Astrocyte of the cerebellum (primary cell): ENCODE measurements at regions not wholly inside any gene's neighbourhood (a gene's known extent, or its start where the extent isn't known, plus 50 kb on each side); places are given as distances from the start of the nearest gene placed in this dataset.

Experiments
- DNase-seq: peaks from one replicate; pipeline ENCODE4 v3.0.0-alpha.2; 2011; ENCODE audit warnings: low read depth
- H3K4me3 ChIP-seq: 2 replicates; pipeline ENCODE4 v1.5.1; 2011; ENCODE audit warnings: mild to moderate bottlenecking, low read depth, low read length, moderate library complexity
- CTCF ChIP-seq: IDR thresholded peaks from 2 replicates; pipeline ENCODE4 v1.5.1; 2012; ENCODE audit warnings: low read length, low read depth, moderate library complexity, mild to moderate bottlenecking; ENCODE audit errors: missing control alignments
- in situ Hi-C: cut with HindIII; loops from 2 replicates; pipeline ENCODE4 v1.10.0; 2017; ENCODE audit warnings: low sequenced_read_pairs

DNA sequence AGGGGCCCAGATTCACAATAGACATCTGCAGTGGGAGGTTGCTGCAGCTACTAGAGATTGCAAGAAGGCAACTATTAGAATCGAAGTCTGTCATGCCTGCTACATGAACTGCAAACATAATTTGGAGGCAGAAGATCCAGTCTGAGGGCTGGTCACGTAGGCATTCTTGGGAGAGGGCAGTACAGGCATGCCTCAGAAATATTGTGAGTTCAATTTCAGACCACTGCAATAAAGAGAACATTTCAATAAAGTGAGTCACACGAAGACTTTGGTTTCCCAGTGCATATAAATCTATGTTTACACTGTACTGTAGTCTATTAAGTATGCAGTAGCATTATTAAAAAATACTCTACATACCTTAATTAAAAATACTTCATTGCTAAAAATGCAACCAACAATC, 585.8 kb upstream of the FAT1 start:
- TF ChIP-seq CTCF: no peak
- H3K4me3 ChIP-seq: no peak overlapping the region
- peak; percentile 16 for DNase-seq
- in situ Hi-C loops: no loop called here

- no peak for DNase-seq
- in situ Hi-C loops: no loop called here
- no peak overlapping the region for H3K4me3 ChIP-seq
- no peak for TF ChIP-seq CTCF
These were observed 588.6 kb upstream of the FAT1 start for GRCh38 chr4:187312299-187312698.

DNA sequence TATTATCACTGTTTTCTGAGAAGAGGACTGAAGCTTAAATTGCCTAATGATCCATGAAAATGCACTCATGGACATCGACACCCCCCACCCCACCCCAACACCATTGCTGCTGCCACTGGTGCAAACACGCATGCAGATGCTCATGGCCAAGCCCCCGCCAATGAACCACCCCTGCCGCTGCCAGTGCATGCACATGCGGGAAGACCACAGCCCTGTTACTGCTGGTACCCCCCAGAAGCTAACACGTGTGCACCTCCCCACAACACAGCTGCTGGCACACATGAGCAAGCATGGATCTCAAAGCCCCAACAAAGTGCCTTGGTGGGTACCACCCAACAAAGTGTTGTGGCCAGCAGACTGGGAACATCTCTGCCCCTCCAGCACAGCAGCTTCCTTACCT, 594.1 kb upstream of the FAT1 start:
- no peak for TF ChIP-seq CTCF
- no peak for DNase-seq
- no peak overlapping the region for H3K4me3 ChIP-seq
- in situ Hi-C loops: no loop called here

DNA sequence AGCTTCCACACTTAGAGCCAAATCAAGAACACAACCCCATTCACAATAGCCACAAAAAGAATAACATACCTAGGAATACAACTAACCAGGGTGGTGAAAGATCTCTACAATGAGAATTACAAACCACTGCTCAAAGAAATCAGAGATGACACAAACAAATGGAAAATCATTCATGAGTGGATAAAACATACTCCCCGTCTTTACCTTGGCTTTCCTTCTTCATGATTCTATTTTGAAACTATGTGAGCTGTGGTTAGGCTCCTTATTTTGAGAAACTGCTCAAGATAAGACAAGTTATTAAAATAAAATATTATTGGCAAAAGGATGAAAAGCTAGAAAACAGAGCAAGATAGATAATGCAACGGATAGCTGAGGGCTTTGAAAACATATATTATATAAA, 598.1 kb upstream of the FAT1 start:
- no peak overlapping the region for H3K4me3 ChIP-seq
- peak; percentile 28 for DNase-seq
- TF ChIP-seq CTCF: no peak
- in situ Hi-C loops: no loop called here

DNA sequence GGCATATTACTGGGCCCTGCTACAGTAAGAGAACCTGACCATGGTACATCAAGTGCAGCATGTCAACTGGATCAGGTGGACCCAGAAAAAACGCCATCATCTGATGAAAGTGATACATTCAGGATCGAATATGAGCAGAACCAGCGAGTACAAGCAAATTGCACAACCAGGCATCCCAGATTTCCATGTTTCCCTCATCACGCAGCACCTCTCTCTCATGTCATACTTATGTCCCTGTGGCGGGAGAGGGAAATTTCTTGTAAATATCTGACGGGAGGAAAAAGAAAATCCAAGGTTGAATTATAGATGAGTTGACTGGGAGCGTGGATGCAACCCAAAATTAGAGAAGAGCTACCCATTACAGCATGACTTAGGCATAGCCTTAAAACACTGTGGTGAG, 608.5 kb upstream of the FAT1 start:
- no peak for TF ChIP-seq CTCF
- DNase-seq: no peak
- in situ Hi-C loops: no loop called here
- no peak overlapping the region for H3K4me3 ChIP-seq

DNA sequence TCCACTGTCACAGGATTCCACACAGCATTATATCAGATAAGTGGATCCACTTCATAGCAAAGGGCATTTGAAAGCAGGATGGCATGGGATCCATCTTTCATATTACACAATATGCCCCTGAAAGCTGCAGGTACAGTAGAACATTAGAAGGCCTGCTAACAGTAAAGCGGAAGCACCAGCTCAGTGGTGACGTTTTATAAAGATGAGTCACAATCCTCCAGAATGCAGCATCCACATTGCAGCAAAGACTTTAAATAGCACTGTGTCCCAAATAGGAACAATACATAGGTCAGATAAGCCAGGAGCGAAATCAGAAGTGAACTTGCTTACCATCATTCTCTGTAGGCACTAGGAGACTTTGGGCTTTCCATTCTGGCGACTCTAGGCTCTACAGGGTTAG, 609.5 kb upstream of the FAT1 start:
- no peak for TF ChIP-seq CTCF
- in situ Hi-C loops: no loop called here
- H3K4me3 ChIP-seq: no peak overlapping the region
- no peak for DNase-seq

- H3K4me3 ChIP-seq: no peak overlapping the region
- in situ Hi-C loops: no loop called here
- DNase-seq: no peak
- TF ChIP-seq CTCF: no peak
These were observed 611.7 kb upstream of the FAT1 start for GRCh38 chr4:187335339-187335738.
